ENCODE measurements at regions not wholly inside any gene's neighbourhood (a gene's known extent, or its start where the extent isn't known, plus 50 kb on each side); places are given as distances from the start of the nearest gene placed in this dataset.

GRCh38 chr13:64817691-64818090, 2412.4 kb downstream of the PCDH9 start:
- DNase-seq (ENCODE audit: low spot score): no peak

GRCh38 chr13:64810750-64811149, 2419.4 kb downstream of the PCDH9 start:
- no peak for DNase-seq (ENCODE audit: low spot score)

GRCh38 chr13:64808704-64809103, 2421.4 kb downstream of the PCDH9 start:
- DNase-seq (ENCODE audit: low spot score): no peak

- DNase-seq (ENCODE audit: low spot score): no peak
These were observed 2428.4 kb downstream of the PCDH9 start for GRCh38 chr13:64801768-64802167.

- DNase-seq (ENCODE audit: low spot score): no peak
These were observed 2431.7 kb downstream of the PCDH9 start for GRCh38 chr13:64798422-64798821.

GRCh38 chr13:64793592-64793991, 2436.5 kb downstream of the PCDH9 start:
- DNase-seq (ENCODE audit: low spot score): no peak

GRCh38 chr13:64793131-64793530, 2437.0 kb downstream of the PCDH9 start:
- no peak for DNase-seq (ENCODE audit: low spot score)

- no peak for DNase-seq (ENCODE audit: low spot score)
These were observed 2438.8 kb downstream of the PCDH9 start for GRCh38 chr13:64791373-64791772.

- no peak for DNase-seq (ENCODE audit: low spot score)
These were observed 2447.7 kb downstream of the PCDH9 start for GRCh38 chr13:64782466-64782865.

- DNase-seq (ENCODE audit: low spot score): no peak
These were observed 2452.1 kb downstream of the PCDH9 start for GRCh38 chr13:64778002-64778401.

GRCh38 chr13:64774915-64775314, 2455.2 kb downstream of the PCDH9 start:
- DNase-seq (ENCODE audit: low spot score): no peak

GRCh38 chr13:64770743-64771142, 2459.4 kb downstream of the PCDH9 start:
- DNase-seq (ENCODE audit: low spot score): no peak

- no peak for DNase-seq (ENCODE audit: low spot score)
These were observed 2463.1 kb downstream of the PCDH9 start for GRCh38 chr13:64767054-64767453.

- DNase-seq (ENCODE audit: low spot score): no peak
These were observed 2464.5 kb downstream of the PCDH9 start for GRCh38 chr13:64765636-64766035.

GRCh38 chr13:64758521-64759244, 2471.5 kb downstream of the PCDH9 start:
- no peak for DNase-seq (ENCODE audit: low spot score)

GRCh38 chr13:64756621-64757020, 2473.5 kb downstream of the PCDH9 start:
- DNase-seq (ENCODE audit: low spot score): no peak

GRCh38 chr13:64755961-64756360, 2474.2 kb downstream of the PCDH9 start:
- no peak for DNase-seq (ENCODE audit: low spot score)

GRCh38 chr13:64753233-64754000, 2476.7 kb downstream of the PCDH9 start:
- DNase-seq (ENCODE audit: low spot score): no peak

- no peak for DNase-seq (ENCODE audit: low spot score)
These were observed 2480.8 kb downstream of the PCDH9 start for GRCh38 chr13:64749301-64749700.

- DNase-seq (ENCODE audit: low spot score): no peak
These were observed 2483.3 kb downstream of the PCDH9 start for GRCh38 chr13:64746845-64747244.

GRCh38 chr13:64740493-64740892, 2489.6 kb downstream of the PCDH9 start:
- DNase-seq (ENCODE audit: low spot score): no peak

- DNase-seq (ENCODE audit: low spot score): no peak
These were observed 2504.6 kb downstream of the PCDH9 start for GRCh38 chr13:64725492-64725891.

GRCh38 chr13:64723724-64724123, 2506.4 kb downstream of the PCDH9 start:
- DNase-seq (ENCODE audit: low spot score): no peak

Measured in mesenteric fat pad (tissue), 1 donor.